OCI-LY3 (cell line): ENCODE measurements at regions not wholly inside any gene's neighbourhood (a gene's known extent, or its start where the extent isn't known, plus 50 kb on each side); places are given as distances from the start of the nearest gene placed in this dataset.

Experiments
- H2AFZ ChIP-seq: fragments of 200-600, 300-600 bp; shearing (Covaris generic); 2 replicates; pipeline ENCODE4 v1.6.0; 2014; ENCODE audit warnings: antibody characterized with exemption, low read depth, low read length
- H3K27ac ChIP-seq: fragments of 200-600, 300-600 bp; sonication (generic); 2 replicates; pipeline ENCODE4 v1.5.1; 2014; ENCODE audit warnings: mild to moderate bottlenecking, low read length, moderate library complexity, mixed read lengths
- H3K27me3 ChIP-seq: fragments of 200-600, 300-600 bp; sonication (generic); 2 replicates; pipeline ENCODE4 v1.6.1; 2014; ENCODE audit warnings: low read depth, low read length, mixed read lengths
- H3K36me3 ChIP-seq: fragments of 200-600, 300-600 bp; sonication (generic); replicated peaks from 2 replicates; pipeline ENCODE3; 2014; ENCODE audit warnings: low read depth, low read length, mixed read lengths
- H3K4me1 ChIP-seq: fragments of 300-600, 200-600 bp; sonication (generic); 2 replicates; pipeline ENCODE4 v1.6.1; 2014; ENCODE audit warnings: low read length, mixed read lengths
- H3K4me2 ChIP-seq: fragments of 200-600, 300-600 bp; sonication (generic); 2 replicates; pipeline ENCODE4 v1.6.1; 2014; ENCODE audit warnings: low read length, mixed read lengths
- H3K4me3 ChIP-seq: fragments of 300-600, 200-600 bp; sonication (generic); 2 replicates; pipeline ENCODE4 v1.5.1; 2014; ENCODE audit warnings: antibody characterized with exemption, mild to moderate bottlenecking, low read length, moderate library complexity
- H3K79me2 ChIP-seq: fragments of 300-600, 200-600 bp; shearing (Covaris generic); 2 replicates; pipeline ENCODE4 v1.6.1; 2014; ENCODE audit warnings: mild to moderate bottlenecking, low read length, mixed read lengths
- H3K9ac ChIP-seq: fragments of 300-600, 200-600 bp; shearing (Covaris generic); 2 replicates; pipeline ENCODE4 v1.6.0; 2014; ENCODE audit warnings: mild to moderate bottlenecking, low read length, moderate library complexity
- H3K9me3 ChIP-seq: fragments of 200-600, 300-600 bp; shearing (Covaris generic); 2 replicates; pipeline ENCODE4 v1.6.1; 2014; ENCODE audit warnings: low read length, mixed read lengths; ENCODE audit not compliant: insufficient read depth
- H4K20me1 ChIP-seq: fragments of 200-600, 300-600 bp; sonication (generic); 2 replicates; pipeline ENCODE4 v1.6.1; 2016; ENCODE audit warnings: low read length, mixed read lengths; ENCODE audit not compliant: insufficient read depth
- EZH2phosphoT487 ChIP-seq: fragments of 200-600 bp; shearing (Covaris generic); IDR thresholded peaks from 2 replicates; pipeline ENCODE4 v1.6.1; 2018; ENCODE audit warnings: antibody characterized with exemption, mixed run types, low read depth
- TF ChIP-seq, protein P1 (sequence below): fragments of 200-600, 300-600 bp; sonication (generic); IDR thresholded peaks from 2 replicates; pipeline ENCODE4 v1.5.1; 2014; ENCODE audit warnings: antibody characterized with exemption, low read length, low read depth

DNA sequence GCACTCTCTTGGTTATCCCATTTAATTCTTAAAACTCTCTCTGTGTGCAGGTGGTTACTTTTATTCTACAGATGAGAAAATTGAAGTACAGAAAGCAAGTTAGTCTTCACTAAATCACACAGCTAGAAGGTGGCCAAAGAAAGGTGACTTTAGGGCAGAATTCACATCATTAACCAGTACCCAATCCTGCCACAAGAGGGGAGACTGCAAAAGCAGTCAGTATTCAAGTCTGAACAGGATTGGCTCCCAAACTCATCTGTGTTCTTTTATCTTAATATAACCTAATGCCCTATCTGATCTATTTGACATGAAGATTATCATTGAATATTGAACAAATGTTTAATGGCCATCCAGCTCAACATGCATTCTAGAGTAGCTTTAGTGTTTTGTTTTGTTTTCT is 225.3 kb upstream of the FAM83B start:
- Histone ChIP-seq H4K20me1 (no peaks in the 10 kb centered on the region), H2AFZ (no peak overlapping the region), H3K4me1 (peaks cover 28% of the 10 kb centered on the region), H3K36me3 (no peaks in the 10 kb centered on the region), H3K9me3 (no peaks in the 10 kb centered on the region), H3K79me2 (no peaks in the 10 kb centered on the region), H3K4me2 (no peak overlapping the region), H3K4me3 (no peak overlapping the region), H3K27ac (no peak overlapping the region), H3K27me3 (no peaks in the 10 kb centered on the region), H3K9ac (no peak overlapping the region)
- TF ChIP-seq EZH2phosphoT487 = no peak
- TF ChIP-seq, protein P1, sequence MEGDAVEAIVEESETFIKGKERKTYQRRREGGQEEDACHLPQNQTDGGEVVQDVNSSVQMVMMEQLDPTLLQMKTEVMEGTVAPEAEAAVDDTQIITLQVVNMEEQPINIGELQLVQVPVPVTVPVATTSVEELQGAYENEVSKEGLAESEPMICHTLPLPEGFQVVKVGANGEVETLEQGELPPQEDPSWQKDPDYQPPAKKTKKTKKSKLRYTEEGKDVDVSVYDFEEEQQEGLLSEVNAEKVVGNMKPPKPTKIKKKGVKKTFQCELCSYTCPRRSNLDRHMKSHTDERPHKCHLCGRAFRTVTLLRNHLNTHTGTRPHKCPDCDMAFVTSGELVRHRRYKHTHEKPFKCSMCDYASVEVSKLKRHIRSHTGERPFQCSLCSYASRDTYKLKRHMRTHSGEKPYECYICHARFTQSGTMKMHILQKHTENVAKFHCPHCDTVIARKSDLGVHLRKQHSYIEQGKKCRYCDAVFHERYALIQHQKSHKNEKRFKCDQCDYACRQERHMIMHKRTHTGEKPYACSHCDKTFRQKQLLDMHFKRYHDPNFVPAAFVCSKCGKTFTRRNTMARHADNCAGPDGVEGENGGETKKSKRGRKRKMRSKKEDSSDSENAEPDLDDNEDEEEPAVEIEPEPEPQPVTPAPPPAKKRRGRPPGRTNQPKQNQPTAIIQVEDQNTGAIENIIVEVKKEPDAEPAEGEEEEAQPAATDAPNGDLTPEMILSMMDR = peak; percentile 67

- no peak overlapping the region for H3K27ac ChIP-seq
- H3K9ac ChIP-seq = no peak overlapping the region
- H3K4me2 ChIP-seq = no peak overlapping the region
- H3K79me2 ChIP-seq = no peaks in the 10 kb centered on the region
- no peak overlapping the region for H3K4me3 ChIP-seq
- TF ChIP-seq, protein P1 = no peak
- TF ChIP-seq EZH2phosphoT487 = no peak
- H4K20me1 ChIP-seq = no peaks in the 10 kb centered on the region
- H3K9me3 ChIP-seq = no peaks in the 10 kb centered on the region
- H2AFZ ChIP-seq = no peak overlapping the region
- H3K27me3 ChIP-seq = no peaks in the 10 kb centered on the region
- H3K36me3 ChIP-seq = no peaks in the 10 kb centered on the region
- peaks cover 18% of the 10 kb centered on the region for H3K4me1 ChIP-seq
Observed at GRCh38 chr6:54624216-54624615, 222.4 kb upstream of the FAM83B start.

DNA sequence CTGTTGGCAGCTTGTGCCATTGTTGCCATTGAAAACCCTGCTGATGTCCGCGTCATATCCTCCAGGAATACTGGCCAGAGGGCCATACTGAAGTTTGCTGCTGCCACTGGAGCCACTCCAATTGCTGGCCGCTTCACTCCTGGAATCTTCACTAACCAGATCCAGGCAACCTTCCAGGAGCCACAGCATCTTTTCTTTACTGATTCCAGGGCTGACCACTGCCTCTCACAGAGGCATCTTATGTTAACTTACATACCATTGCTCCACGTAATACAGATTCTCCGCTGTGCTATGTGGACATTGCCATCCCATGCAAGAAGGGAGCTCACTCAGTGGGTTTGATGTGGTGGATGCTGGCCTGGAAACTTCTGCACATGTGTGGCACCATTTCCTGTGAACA is 221.8 kb upstream of the FAM83B start:
- no peak overlapping the region for H2AFZ ChIP-seq
- H3K4me2 ChIP-seq = no peak overlapping the region
- H3K27ac ChIP-seq = no peak overlapping the region
- peaks cover 18% of the 10 kb centered on the region for H3K4me1 ChIP-seq
- no peaks in the 10 kb centered on the region for H3K36me3 ChIP-seq
- H3K9me3 ChIP-seq = no peaks in the 10 kb centered on the region
- no peak overlapping the region for H3K4me3 ChIP-seq
- no peaks in the 10 kb centered on the region for H3K79me2 ChIP-seq
- no peak overlapping the region for H3K9ac ChIP-seq
- no peaks in the 10 kb centered on the region for H4K20me1 ChIP-seq
- no peak for TF ChIP-seq EZH2phosphoT487
- TF ChIP-seq, protein P1 = no peak
- H3K27me3 ChIP-seq = no peaks in the 10 kb centered on the region

DNA sequence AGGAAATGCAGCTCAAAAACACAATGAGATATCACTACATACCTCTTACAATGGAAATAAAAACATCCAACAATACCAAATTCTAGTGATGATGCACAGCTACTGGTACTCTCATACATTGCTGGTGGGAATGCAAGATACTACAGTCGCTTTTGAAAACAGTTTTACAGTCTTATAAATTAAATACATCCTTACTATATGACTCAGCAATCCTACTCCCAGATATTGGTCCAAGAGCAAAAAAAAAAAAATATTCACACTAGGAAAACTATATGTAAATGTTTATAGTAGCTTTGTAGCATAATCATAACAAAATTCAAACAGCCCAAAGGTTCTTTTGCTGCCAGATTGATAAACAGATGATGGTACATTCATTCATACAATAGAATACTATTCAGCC is 217.4 kb upstream of the FAM83B start:
- H3K27ac ChIP-seq = no peak overlapping the region

More for the DNA sequence above, 217.4 kb upstream of the FAM83B start:
- Histone ChIP-seq H3K4me1 (peaks cover 14% of the 10 kb centered on the region), H3K27me3 (no peaks in the 10 kb centered on the region), H2AFZ (no peak overlapping the region), H3K9ac (no peak overlapping the region), H3K4me2 (no peak overlapping the region), H3K9me3 (no peaks in the 10 kb centered on the region), H3K79me2 (no peaks in the 10 kb centered on the region), H3K36me3 (no peaks in the 10 kb centered on the region), H3K4me3 (no peak overlapping the region), H4K20me1 (no peaks in the 10 kb centered on the region)
- TF ChIP-seq EZH2phosphoT487 = no peak
- TF ChIP-seq, protein P1 = no peak
